ENCODE measurements at regions not wholly inside any gene's neighbourhood (a gene's known extent, or its start where the extent isn't known, plus 50 kb on each side); places are given as distances from the start of the nearest gene placed in this dataset.

DNA sequence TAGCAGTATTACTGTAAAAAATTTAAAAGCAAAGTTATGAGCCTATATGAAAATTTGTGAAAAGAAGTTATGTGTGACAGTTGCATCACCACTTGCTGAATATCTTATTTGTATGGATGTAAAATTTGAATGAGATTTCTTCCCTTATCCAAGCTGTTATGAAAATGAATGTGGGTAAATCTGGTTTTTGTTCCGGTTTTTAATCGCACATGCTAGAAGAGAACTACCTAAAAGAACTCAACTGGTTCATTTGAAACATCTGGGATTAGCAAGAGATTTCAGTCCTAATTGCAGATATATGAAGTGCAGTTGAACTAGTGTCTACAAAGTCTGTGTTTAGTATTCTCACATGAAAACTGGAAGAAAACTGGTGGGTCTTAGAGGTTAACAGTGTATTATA lies 467.1 kb upstream of the SPHKAP start:
- in situ Hi-C loops (cut with HindIII; ENCODE audit: low pct_unique_long_range_greater_than_20kb, low sequenced_read_pairs), result no loop called here
- DNase-seq (ENCODE audit: low read depth in 1 of 2, low spot score in 1 of 2), result no peak

DNA sequence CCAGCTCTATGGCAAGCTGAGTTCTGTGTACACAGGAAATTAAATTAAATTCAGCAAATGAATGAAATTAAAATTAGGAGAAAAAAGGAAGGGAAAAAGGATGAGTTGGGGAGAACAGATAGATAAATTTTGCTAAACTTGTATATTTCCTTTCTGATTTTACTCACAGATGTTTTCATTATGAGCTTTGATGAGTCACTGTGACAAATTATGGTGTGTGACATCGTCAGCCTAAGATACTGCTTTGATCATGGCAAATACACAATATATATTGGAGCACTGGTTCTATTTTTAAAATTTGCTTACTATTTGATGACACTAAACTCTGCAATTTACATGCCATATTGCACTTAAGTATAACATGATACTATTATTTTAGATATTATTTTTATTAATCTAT lies 464.6 kb upstream of the SPHKAP start:
- DNase-seq (ENCODE audit: low read depth in 1 of 2, low spot score in 1 of 2), result no peak
- in situ Hi-C loops (cut with HindIII; ENCODE audit: low pct_unique_long_range_greater_than_20kb, low sequenced_read_pairs), result no loop called here

More for the DNA sequence above, 467.1 kb upstream of the SPHKAP start:
- no peak for TF ChIP-seq JUND (IDR thresholded peaks at IDR 0.05; ENCODE audit: low read depth)

DNA sequence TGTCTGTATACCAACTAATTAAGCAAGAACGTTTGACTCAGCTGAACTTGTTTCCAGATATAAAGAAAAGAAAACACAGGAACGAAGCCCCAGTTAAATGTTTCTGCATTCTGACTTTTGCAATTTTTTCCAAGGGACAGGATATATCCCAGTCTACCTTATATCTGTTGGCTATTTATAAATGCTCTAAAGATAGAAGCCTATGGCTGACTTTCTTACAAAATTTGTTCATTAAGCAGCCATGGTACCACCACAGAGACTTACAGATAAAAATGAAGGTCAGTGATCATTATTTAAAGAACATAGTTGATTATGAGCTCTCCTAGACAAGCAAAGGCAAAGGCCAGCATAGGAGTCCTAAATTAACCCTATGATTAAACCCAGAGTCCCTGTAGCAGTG lies 462.7 kb upstream of the SPHKAP start:
- no peak for DNase-seq (ENCODE audit: low read depth in 1 of 2, low spot score in 1 of 2)
- no peak for TF ChIP-seq JUND (IDR thresholded peaks at IDR 0.05; ENCODE audit: low read depth)
- in situ Hi-C loops (cut with HindIII; ENCODE audit: low pct_unique_long_range_greater_than_20kb, low sequenced_read_pairs), result no loop called here

More for the DNA sequence above, 464.6 kb upstream of the SPHKAP start:
- no peak for TF ChIP-seq JUND (IDR thresholded peaks at IDR 0.05; ENCODE audit: low read depth)

DNA sequence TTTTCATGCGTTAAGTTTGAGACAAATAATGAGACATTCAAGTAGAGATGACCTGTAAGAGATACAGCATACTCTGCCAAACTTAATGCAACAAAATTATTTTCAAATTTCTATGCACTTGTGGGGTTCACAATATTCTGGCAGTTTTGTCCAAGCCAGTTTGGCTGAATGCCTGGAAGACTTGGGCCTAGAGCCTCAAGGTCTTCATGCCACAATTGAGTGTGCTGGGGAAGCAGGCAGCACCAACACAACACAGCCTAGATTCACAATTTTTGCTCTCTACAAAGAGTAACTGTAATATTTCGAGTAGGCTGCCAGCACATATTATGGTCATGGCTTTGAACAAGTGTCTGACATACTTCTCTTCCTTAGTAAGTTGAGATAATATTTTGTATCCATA lies 461.4 kb upstream of the SPHKAP start:
- no peak for DNase-seq (ENCODE audit: low read depth in 1 of 2, low spot score in 1 of 2)
- in situ Hi-C loops (cut with HindIII; ENCODE audit: low pct_unique_long_range_greater_than_20kb, low sequenced_read_pairs), result no loop called here
- TF ChIP-seq JUND (IDR thresholded peaks at IDR 0.05; ENCODE audit: low read depth), result no peak

DNA sequence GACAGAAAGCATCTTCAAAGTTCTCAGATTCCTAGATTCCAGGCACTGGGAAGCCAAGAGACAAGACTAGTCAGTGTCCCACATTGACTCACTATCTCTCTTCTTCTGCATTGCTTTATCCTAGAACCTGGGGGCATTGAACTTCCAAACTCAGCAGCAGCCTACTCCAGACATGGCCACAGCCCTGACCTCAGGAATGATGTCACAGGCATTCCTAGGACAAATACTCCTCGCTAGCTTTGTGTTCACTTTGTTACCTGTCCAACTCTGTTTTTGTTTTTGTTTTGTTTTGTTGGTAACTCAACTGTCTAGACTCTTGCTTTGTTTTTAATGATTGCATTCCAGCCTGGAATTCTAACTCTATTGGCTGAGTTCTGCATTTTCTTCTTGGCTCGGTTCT lies 449.3 kb upstream of the SPHKAP start:
- no peak for DNase-seq (ENCODE audit: low read depth in 1 of 2, low spot score in 1 of 2)
- no peak for TF ChIP-seq JUND (IDR thresholded peaks at IDR 0.05; ENCODE audit: low read depth)
- in situ Hi-C loops (cut with HindIII; ENCODE audit: low pct_unique_long_range_greater_than_20kb, low sequenced_read_pairs), result no loop called here

DNA sequence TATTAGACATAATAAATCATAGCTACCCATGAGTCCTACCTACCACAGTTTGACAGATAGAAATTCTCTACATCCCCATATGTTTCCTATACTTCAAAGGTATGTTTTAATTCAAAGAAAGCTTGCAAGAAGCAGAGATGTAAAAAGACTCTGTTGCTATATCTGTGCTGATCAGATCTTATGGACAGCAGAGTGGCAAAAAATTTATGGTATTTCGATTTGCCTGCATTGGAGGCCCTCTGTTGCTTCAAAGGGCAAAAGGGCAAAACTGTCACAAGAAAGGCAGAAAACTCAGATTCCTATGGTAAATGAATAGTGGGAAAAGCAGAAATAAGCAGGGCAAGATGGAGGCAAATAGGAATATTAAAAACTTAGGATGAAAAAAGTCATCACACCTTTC lies 447.8 kb upstream of the SPHKAP start:
- in situ Hi-C loops (cut with HindIII; ENCODE audit: low pct_unique_long_range_greater_than_20kb, low sequenced_read_pairs), result no loop called here
- no peak for TF ChIP-seq JUND (IDR thresholded peaks at IDR 0.05; ENCODE audit: low read depth)
- DNase-seq (ENCODE audit: low read depth in 1 of 2, low spot score in 1 of 2), result no peak

DNA sequence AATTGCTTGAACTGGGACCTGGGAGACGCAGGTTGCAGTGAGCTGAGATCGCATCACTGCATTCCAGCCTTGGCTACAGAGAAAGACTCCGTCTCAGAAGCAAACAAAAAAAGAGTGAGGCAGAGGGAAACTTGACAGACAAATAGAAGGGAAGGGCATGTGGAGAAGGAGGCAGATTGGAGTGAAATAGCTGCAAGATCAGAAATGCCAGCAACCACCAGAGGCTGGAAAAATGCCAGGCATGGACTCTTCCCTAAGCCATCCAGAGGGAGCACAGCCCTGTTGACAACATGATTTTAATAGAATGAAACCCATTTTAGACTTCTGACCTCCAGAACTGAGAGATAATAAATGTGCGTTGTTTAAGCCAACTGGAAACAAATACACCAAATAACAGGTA lies 447.2 kb upstream of the SPHKAP start:
- in situ Hi-C loops (cut with HindIII; ENCODE audit: low pct_unique_long_range_greater_than_20kb, low sequenced_read_pairs), result no loop called here
- TF ChIP-seq JUND (IDR thresholded peaks at IDR 0.05; ENCODE audit: low read depth), result no peak

DNA sequence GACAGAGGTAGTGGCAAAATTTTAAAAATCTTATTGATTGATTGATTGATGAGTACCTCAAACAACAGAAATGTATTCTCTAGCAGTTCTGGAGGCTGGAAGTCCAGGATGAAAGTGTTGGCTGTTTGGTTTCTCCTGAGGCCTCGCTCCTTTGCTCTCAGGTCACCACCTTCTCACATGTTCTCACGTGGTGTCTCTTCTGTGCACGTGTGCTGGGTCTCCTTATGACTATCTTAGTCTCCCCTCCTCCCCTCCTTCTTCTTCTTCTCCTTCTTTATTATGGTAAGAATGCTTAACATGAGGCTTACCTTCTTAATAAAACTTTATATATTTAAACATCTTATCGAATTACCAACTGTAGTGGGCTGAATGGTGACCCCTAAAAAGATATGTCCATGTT lies 446.0 kb upstream of the SPHKAP start:
- no peak for DNase-seq (ENCODE audit: low read depth in 1 of 2, low spot score in 1 of 2)
- in situ Hi-C loops (cut with HindIII; ENCODE audit: low pct_unique_long_range_greater_than_20kb, low sequenced_read_pairs), result no loop called here
- TF ChIP-seq JUND (IDR thresholded peaks at IDR 0.05; ENCODE audit: low read depth), result no peak

More for the DNA sequence above, 447.2 kb upstream of the SPHKAP start:
- DNase-seq (ENCODE audit: low read depth in 1 of 2, low spot score in 1 of 2), result no peak

DNA sequence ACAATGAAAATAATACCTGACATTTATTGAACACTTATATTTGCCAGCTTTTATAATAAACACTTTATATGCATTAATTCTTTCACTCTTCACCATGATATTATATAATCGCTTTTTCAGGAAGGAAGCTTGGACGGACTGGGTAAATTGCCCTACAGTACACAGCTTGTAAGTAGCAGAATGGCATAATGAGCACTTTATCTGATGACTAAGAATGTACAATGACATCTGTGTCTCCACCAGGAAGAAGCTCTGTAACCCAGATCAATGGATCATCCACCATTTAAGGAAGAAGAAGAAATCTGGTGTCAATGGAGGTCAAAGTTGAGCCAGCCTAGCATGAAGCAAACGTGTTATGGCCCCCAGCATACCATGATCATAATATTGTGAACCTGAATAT lies 444.0 kb upstream of the SPHKAP start:
- in situ Hi-C loops (cut with HindIII; ENCODE audit: low pct_unique_long_range_greater_than_20kb, low sequenced_read_pairs), result no loop called here
- DNase-seq (ENCODE audit: low read depth in 1 of 2, low spot score in 1 of 2), result no peak
- TF ChIP-seq JUND (IDR thresholded peaks at IDR 0.05; ENCODE audit: low read depth), result no peak

DNA sequence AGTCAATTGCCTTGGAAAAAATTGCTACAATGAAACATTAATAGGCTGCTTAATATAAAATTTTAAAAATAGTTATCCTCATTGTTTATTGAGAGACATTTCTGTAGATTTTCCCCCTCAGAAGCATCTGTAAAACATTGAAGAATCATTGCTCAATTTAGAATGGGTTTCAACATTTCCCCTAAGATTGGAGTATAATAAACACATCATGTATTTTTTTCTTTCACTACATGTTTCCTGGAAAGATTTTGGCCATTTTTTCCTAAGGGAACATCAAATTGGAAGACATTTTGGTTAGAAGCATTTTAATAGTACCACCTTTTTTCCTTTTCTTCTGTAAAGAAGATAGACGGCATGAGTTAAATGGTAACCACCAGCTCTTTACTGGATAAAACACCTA lies 443.2 kb upstream of the SPHKAP start:
- TF ChIP-seq JUND (IDR thresholded peaks at IDR 0.05; ENCODE audit: low read depth), result no peak
- in situ Hi-C loops (cut with HindIII; ENCODE audit: low pct_unique_long_range_greater_than_20kb, low sequenced_read_pairs), result no loop called here
- no peak for DNase-seq (ENCODE audit: low read depth in 1 of 2, low spot score in 1 of 2)

DNA sequence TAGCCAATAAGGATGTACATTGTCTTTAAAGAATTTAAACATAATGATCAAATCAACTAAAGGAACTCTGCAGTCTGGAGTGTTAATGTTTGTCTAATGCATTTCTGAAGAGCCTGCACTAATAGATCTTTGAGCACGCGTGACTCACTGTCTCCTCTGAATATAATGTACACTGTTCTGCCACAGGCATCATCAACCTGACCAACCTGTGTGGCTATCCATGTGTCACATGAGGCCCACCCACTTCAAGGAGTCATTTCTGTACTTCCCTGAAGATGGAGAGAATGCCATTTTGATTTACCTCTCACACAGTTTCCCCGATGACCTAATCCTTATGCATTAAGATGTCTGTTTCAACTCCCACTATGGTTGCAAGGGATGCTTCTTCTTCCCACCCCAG lies 434.0 kb upstream of the SPHKAP start:
- no peak for TF ChIP-seq JUND (IDR thresholded peaks at IDR 0.05; ENCODE audit: low read depth)
- in situ Hi-C loops (cut with HindIII; ENCODE audit: low pct_unique_long_range_greater_than_20kb, low sequenced_read_pairs), result no loop called here
- no peak for DNase-seq (ENCODE audit: low read depth in 1 of 2, low spot score in 1 of 2)

DNA sequence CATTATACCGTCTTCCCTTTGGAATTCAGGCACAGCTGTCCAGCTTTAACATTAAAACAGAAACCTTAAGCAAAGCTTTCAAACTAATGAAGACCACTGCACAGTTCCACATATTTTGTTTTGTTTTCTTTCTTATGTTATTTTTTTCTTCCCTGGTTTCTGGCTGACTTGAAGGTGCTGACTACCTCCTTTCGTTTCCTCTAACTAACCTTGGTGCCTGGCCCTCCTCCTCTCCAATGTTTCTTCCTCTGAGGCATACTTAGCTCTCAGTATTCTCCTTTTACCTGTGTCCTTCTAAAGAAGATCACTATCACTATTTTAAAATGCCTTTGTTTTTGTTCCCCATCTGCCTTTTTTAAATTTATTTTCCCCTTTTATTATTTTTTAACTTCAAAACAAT lies 433.3 kb upstream of the SPHKAP start:
- in situ Hi-C loops (cut with HindIII; ENCODE audit: low pct_unique_long_range_greater_than_20kb, low sequenced_read_pairs), result no loop called here
- no peak for DNase-seq (ENCODE audit: low read depth in 1 of 2, low spot score in 1 of 2)
- TF ChIP-seq JUND (IDR thresholded peaks at IDR 0.05; ENCODE audit: low read depth), result no peak

DNA sequence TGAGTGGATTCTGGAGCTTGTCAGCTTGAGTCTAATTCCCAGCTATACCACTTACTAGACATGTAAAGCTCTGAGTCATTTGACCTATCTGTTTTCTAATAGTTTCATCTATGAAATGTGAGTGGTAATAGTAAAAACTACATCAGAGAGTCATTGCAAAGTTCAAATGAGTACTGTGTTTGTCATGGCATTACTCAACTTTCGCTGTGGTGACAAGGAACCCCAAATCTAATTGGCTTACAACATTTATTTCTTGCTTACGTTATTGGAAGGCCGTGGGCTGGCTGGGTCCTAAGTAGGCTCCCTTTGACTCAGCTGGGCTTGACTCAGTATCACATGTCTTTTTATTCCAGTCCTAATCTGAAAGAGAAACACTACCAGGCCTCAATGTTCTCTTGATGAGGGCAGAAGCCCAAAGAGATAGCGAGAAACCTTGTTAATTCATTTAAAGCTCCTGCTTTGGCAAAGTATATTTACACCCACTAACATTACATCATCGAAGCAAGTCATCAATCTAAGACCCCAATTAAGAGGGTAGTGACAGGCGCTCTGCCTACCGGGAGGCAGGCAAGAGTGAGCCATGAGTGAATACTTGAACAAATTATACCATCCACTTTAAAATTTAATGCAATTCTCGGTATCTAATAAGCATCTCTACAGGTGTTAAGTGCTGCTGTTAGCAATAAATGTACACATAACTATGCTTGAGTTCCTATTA lies 431.8 kb upstream of the SPHKAP start:
- no peak for TF ChIP-seq JUND (IDR thresholded peaks at IDR 0.05; ENCODE audit: low read depth)
- in situ Hi-C loops (cut with HindIII; ENCODE audit: low pct_unique_long_range_greater_than_20kb, low sequenced_read_pairs), result no loop called here

DNA sequence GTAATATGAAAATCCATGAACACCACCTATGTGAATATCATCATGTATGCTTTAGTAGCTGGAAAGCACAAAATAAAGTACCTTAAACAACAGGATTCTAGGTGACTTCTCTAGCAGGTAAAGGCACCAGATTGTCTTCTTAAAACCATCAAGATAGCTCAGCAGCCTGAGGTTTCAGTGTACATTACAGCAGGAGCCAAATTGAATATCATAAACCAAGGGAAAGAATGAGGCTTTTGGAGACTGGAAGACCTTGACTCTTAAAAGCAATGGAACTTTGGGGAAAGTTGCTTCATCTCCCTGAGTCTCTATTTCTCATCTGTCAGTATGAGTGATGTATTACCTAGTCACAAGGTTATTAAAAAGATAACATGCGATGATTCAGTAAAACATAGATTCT lies 429.7 kb upstream of the SPHKAP start:
- no peak for TF ChIP-seq JUND (IDR thresholded peaks at IDR 0.05; ENCODE audit: low read depth)
- in situ Hi-C loops (cut with HindIII; ENCODE audit: low pct_unique_long_range_greater_than_20kb, low sequenced_read_pairs), result no loop called here
- DNase-seq (ENCODE audit: low read depth in 1 of 2, low spot score in 1 of 2), result no peak

More for the DNA sequence above, 431.8 kb upstream of the SPHKAP start:
- DNase-seq (ENCODE audit: low read depth in 1 of 2, low spot score in 1 of 2), result no peak

All from T47D (cell line).